GM18858 (cell line): ENCODE measurements at regions not wholly inside any gene's neighbourhood (a gene's known extent, or its start where the extent isn't known, plus 50 kb on each side); places are given as distances from the start of the nearest gene placed in this dataset.

ENCODE experiments used
- ATAC-seq: cut with Tn5 transposase; IDR thresholded peaks from one replicate; pipeline ENCODE4 v1.9.1; 2021; ENCODE audit not compliant: unreplicated experiment

DNA sequence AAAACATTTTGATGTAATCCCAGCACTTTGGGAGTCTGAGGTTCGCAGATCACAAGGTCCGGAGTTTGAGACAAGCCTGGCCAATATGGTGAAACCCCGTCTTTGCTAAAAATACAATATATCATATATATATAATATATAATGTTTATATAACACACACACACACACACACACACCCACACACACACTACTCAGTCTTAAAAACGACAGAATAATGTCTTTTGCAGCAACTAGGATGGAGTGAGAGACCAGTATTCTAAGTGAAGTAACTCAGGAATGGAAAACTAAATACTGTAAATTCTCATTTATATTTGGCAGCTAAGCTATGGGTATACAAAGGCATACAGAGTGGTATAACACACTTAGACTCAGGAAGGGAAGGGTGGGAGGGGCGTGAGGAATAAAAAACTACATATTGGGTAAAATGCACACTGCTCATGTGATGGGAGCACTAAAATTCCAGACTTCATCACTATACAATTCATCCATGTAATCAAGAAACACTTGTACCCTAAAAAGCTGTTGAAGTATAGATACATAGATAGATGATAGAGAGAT is 231.2 kb upstream of the SEMA3A start:
- ATAC-seq, result no peak

DNA sequence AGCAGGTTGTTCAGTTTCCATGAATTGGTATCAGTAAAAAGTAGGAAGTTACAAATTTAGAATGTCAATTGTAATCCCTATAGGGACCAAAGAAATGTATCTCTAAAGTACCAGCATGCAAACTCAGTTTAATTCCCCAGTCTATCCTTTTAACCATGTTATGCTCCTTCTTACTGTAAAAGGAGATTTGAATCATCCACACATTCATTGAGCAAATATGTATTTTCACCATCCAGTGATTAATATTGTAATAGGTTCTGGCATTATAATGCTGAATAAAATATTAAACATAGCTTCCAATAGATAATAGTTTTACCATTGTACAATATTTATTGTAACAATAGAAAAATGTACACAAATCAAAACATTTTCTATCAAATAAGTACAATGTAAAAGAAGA is 228.2 kb upstream of the SEMA3A start:
- no peak for ATAC-seq

DNA sequence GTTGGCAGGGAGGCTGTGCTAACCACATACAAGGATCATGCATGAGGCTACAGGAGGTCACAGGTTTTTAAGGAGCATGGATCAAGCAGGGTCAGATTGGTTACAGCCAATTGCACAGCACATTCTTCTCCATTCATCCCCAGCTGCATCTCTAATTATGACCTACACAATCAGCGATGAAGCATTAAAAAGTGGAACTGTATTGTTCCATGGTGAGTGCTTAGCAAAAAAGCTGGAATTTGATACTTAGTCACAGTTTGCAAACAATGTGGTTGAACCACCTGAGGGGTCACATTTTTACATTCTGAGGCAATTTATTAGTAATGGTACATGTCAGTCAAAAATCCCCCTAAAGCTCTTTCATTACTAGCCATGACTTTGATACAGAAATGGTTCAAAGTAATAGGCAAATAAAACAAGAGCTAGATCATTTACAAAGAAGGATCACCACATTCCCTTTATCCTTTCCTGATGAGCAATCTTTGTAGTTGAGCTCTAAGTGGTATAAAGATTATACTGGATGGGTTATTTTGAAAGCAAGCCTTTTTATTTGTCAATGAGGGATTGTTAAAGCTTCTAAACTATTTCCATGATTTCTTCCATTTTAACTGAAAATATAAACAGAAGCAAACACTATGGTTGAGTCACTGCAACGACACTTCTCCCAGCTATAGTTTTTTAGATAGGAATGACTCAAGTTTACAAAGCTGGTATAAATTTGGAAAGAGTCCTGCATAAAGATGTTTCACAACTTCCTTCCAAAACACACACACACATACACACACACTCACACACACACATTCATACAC is 217.8 kb upstream of the SEMA3A start:
- no peak for ATAC-seq

DNA sequence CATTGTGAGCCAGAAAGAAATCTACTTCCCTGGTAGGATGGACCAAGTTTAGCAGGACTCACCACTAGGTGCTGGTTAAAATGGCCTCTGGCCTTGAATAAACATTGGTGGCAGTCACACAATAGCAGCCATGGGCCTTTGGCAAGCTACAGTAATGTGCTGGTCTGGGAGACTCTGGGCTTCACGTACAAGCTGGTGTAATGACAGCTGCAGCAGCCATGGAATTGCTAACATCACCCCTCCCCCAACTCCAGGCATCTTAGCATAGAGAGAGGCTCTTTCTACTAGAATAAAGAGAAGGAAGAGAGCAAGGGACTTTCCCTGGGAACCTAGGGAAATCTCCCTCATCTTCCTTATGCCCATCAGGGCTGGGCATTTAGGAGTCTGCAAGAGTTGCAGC is 205.1 kb upstream of the SEMA3A start:
- no peak for ATAC-seq

DNA sequence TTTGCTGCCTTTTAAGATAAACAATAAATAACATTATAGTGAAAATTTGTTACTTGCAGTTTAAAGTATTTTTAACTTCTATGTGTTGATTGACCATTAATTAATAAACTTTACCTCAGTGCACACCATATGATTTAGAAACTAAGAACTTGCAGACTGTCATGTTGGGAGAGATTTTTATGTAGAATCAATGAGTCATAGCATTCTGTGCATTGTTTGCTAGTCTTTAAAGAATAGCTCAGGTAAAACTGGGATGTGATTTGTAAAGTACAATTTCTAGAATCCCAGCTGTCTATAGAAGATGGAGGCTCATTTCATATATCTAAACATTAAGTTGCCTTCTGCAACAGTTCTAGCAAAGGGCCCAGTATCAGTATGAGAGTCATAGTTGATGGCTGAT is 199.6 kb upstream of the SEMA3A start:
- no peak for ATAC-seq

DNA sequence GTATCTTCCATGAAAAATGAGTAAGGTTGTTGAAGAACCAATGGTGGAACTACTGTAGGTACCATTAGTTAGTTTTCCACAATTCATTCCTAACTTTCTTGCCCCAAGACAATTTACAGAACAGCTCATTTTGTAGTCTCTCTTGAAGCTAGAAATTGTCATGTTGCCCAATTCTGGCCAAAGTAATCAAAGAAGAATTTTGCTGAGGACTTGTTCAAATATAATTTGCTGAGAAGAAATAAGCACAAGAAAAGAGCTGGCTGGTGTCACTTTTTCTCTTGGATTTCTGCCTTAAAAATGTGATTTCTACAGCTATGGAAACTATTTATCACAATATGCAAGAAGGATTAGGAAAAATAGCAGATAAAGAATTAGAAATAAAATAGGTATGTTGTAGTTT is 199.2 kb upstream of the SEMA3A start:
- no peak for ATAC-seq

DNA sequence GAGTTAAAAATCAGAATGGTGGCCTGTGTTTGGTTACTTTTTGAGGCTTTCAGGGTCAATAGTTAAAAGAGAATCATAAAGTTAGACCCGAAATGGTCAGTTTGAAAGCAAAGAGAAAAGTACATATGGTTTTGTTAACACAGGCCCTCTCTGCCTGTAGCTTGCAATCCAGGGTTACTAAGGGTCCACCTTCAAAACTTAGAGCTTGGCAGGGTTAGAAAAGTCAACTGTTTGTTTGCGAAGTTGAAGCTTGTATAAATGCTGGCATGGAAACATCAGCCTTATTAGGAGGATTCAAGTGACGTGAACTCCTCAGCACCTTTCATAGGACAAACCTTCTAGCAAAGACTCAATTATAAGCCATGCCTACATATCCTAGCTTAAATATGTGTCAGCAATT is 196.3 kb upstream of the SEMA3A start:
- ATAC-seq, result no peak

DNA sequence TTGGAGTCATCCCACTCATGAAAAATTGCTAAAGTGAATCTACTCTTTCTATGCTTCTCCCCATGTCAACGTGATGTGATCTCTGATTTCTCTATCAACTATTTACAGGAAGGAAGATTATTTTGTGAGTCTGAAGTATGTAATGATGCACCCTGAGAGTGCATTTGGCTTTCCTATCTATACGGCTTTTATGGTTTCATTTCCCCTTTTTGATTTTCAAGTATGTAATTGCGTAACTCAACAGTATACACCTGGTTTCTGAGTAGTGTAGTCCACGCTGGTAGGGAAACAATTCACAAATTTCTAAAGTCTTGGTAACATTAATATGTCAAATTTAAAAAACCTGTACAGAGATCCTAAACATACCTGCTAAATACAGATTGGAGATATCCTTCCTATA is 194.7 kb upstream of the SEMA3A start:
- peak; percentile 100 for ATAC-seq

DNA sequence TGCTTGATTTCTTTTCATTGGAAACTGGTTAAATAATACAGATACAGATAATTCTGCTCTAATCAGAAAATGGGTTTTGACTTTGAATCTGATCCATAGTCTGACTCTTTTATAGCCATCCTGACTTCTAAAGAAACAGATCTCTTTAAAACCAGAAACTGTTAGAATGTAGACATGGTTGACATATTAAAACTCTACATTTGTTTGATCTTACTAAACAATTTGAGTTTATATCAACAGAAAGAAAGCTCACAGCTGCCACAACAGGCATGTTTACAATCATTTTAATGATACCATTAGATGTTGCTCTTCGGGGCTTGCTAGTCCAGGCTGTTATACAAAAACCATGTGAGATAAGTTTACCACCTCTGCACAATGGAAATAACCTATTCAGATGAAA is 193.0 kb upstream of the SEMA3A start:
- ATAC-seq, result no peak

DNA sequence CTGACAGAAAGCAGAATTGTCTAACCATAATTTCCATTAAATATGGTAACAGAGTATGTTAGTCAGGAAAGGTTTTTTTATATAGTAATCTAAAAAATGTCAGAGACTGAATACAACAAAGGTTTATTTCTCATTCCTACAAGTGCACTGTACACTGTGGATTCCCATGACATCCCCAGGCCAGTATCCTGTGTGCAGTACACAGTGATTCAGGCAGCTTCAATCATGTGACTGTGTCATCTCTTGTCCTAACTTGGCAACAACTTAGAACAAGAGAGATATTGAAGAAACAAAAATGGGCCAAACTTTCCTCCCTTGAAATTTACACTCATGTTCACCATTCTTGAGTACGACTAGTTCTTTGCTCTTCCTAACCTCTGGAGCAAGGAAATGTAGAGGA is 189.8 kb upstream of the SEMA3A start:
- no peak for ATAC-seq

DNA sequence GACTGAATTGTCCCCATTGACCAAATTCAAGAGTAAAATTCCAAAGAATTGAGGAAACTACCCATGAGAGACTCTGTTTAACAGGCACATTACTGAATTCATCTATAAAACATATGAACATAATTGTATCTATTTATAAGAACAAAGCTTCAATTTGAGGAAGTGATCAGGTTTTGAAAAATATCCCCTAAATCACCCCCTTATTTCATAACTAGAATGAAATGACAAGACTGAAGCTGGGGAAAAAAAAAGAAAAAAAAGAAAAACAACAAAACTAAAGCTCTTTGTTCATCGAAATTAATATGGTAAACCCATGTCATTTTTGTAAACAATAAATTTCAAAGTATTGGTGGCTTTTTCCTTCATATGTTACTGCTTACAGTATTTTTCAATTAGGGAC is 184.9 kb upstream of the SEMA3A start:
- peak; percentile 41 for ATAC-seq

DNA sequence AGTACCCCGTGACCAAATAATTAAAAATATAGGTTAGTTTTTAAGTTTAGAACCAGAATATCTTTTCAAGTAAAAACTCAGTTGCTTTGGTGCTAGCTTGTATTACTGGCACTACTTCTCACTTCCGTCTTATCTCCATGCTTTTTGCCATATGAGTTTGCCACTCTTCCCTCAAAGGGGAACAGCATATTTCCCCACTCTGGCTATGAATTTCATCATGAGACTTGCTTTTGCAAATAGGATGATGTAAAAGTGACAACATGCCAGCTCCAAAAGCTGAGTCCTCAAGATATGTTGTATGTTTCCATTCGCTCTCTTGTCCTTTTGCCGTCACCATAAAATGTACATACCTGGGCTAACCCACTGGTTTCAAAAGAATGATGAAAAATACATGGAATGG is 178.1 kb upstream of the SEMA3A start:
- ATAC-seq, result no peak

DNA sequence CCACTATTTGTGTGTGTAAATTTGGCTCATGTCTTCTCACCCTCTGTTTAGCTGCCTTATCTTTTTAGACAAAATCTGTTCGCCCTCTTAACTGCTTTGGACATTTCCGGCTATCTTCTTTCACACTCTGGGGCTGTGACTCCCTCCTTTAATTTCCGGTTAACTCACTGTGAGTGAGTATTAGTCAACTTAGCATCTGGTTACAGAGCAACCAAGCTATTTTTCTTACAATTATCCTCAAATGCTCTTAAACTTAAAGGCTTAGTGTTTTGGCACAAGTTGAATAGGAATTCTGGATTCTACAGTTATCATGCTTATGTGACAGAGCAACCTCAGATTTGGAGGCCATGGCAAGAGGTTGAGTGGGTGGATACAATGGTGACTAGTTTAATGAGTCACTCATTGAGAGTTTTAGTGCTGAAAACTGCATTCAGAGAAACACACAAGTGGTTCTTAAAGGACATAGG is 177.6 kb upstream of the SEMA3A start:
- ATAC-seq, result no peak

DNA sequence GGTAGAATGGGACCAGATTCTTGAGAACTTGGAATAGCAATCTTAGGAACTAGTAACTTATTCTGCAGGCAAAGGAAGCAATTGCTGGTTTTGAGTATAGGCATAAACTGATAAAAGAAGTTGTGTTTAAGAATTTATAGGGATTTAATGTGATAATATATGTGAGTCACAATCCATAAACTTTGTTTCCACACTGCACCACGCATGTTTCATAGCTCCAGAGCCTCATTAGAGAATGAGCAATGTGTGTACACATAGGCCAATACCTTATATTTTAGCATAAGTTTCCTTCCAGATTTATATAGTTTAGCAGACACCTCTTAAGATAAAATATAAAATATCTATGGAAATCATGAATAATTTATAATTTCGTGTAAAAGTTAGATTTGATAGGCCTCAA is 175.5 kb upstream of the SEMA3A start:
- no peak for ATAC-seq

DNA sequence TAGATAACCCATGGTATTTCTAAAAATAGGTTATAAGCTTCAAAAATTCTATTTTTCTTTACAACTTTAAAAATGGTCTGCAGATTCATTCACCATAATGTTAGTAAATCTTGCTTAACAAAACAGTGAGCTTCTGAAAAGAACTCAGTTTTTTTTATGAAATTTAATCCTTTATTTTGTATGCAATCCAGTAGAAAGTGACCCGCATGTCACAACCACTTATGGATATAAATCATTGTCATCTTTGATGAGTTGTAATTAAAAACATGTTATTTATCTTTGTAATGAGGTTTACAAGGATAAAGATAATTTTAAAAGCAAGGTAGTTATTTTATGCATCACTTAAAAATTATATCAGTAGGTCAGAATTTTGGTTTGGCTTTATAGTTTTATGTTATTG is 173.5 kb upstream of the SEMA3A start:
- ATAC-seq, result no peak

DNA sequence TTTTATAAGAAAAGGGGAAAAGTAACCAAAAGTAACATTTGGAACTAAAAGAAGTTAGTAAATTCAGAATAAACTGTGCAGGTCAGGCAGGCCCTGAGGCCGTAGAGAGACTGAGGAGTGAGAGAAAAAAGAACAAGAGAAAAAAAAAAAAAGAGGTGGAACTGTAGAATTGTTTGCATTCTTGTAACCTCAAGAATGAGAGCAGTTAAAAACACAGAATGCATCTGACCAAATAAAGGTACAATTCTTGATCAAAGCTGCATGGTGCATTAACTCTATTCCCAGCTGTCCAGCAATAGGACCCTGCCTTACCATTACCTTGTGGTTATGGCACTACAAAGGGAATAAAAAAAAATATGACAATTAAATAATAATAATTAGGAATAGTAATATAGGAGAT is 170.1 kb upstream of the SEMA3A start:
- ATAC-seq, result no peak

DNA sequence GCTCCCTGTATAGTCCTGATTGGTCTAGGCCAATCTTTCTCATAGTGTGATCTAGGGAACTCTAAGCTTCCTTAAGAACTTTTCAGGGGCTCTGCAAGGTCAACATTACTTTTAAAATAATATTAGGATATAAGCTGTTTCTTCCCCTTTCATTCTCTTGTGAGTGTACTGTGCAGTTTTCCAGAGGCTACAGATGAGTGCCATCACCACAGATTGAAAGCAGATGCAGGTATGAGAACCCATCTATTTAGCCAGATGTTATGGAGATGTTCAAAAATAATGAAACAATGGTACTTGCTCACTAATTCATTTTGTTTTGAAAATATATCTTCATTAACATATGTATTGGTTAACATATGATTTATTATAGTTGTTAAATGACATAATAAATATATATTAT is 169.2 kb upstream of the SEMA3A start:
- no peak for ATAC-seq

DNA sequence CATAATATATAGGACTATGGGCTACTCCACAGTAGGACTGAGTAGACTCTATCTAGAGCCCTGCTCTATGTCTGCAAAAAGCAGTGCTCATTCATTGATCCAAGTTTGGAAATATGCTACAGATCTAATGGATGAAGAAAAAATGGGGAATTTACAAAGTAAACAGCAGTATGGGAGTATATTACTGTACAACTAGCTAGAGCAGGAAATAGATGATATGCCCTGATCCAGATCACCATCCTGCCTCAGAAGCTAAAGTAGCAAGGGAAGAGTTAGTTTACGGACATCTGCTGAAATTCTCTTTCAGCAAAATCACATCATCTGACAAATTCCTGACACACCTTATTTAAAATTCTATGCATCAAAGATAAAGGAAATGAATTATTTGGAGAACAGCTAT is 168.2 kb upstream of the SEMA3A start:
- no peak for ATAC-seq

DNA sequence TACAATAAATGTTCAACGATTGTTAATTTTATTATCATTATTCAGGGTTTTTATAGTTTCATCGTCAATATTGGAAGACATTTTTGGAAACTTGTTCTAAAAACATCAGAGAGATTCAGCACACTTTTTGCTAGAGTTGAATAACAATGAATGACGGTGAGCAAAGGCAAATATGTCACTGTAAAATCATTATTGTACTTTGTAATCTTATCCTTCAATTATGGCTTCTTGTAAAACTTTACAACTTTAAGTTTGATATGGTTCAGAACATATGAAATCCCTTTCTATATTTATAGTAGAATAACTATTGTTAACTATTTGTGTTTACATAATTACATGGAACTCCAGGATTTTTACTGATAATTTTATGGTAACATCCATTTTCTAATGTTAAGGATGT is 167.8 kb upstream of the SEMA3A start:
- ATAC-seq, result no peak

DNA sequence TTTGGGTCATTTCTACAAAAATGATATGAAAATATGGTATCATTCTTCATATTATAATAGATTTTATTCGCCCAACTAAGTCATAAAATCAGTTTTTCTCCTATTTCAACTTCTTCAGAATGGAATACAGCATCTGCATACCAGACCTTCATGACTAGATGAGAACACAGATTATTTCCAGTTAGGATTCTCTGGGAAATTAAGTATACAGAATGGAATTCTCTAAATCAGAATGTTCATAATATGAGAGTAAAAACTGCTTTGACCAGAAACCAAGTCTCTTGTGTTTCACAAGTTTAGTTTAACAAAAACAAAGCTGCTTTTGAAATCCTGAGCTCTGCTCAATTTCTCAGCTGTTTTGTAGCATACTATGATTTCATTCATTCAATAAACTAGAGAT is 160.3 kb upstream of the SEMA3A start:
- ATAC-seq, result no peak

DNA sequence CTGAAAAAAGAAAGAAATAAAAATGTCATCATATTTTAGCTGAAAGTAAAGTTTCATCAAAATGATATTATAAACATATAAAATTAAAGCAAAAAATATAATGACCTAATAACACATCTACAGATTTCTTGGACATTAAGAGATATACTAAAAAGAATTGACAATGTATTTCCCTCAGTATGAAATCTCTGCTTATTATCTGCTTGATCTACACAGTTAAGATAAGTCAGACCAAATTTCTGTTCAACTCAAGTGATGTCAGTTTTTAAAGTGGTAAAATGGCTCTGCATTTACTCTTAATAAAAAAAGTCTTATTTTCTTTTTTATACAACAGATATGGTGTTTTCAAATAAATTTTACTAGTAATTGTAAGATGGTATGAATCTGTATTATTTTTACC is 159.4 kb upstream of the SEMA3A start:
- ATAC-seq, result no peak

DNA sequence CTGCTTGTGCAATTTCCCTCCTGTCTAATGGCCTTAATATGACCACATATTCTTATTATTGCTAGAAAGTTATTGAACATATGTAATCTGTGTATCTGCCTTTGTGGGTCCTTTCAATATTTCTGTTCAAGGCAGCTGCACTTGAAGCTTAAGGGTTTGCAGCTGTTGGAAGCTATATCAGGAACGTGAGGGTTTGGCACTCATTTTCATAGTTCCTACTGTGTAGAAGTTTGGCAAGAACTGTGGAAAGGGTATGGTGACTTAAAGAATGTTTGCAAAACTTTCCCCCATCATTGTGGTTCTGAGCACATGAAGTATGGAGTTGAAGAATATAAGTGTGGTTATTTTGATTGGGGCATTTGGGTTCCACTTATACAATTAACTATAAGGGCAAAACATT is 144.7 kb upstream of the SEMA3A start:
- no peak for ATAC-seq

DNA sequence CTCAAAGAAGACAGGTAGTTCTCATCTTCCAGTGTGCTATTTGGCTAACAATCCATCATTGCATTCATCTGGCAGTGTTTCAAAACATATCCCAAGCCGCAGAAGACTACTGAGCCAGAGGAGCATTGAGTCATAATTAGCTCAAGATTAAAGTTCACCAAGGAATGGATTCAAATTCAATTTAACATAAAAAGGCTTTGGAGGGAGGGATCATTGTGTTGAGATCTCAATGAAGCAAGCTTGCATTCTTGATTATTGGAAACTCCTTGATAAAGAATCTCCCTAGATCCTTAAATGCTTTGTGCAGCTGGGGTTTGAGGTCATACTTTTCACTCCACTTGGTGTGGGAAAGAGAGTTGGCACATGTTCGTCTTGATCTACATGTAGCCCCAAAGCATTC is 142.8 kb upstream of the SEMA3A start:
- no peak for ATAC-seq
